ENCODE measurements at regions not wholly inside any gene's neighbourhood (a gene's known extent, or its start where the extent isn't known, plus 50 kb on each side); places are given as distances from the start of the nearest gene placed in this dataset.

DNA sequence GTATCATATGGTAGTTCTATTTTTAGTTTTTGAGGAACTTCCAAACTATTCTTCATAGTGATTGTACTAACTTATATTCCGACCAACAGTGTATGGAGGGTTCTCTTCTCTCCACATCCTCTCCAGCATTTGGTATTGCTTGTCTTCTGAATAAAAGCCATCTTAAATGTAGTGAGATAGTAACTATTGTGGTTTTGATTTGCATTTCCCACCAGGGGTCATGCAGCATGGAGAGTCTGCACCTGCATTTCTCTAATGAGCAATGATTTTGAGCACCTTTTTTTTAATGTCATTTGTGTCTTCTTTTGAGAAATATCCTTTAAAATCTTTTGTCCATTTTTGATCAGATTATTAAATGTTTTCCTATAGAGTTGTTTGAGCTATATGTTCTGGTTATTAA is 718.5 kb downstream of the ZBBX start:
- TF ChIP-seq SUZ12 (IDR thresholded peaks at IDR 0.05) = no peak
- no peak for TF ChIP-seq FOXK2 (IDR thresholded peaks at IDR 0.05)
- TF ChIP-seq SP1 (IDR thresholded peaks at IDR 0.05) = no peak
- no peak for TF ChIP-seq TARDBP (IDR thresholded peaks at IDR 0.05)
- no peak for TF ChIP-seq ZNF384 (IDR thresholded peaks at IDR 0.05)
- no peak for TF ChIP-seq ELF4 (IDR thresholded peaks at IDR 0.05)
- TF ChIP-seq L3MBTL2 (conservative IDR thresholded peaks at IDR 0.05) = no peak
